ENCODE measurements at regions not wholly inside any gene's neighbourhood (a gene's known extent, or its start where the extent isn't known, plus 50 kb on each side); places are given as distances from the start of the nearest gene placed in this dataset.

- H3K36me3 ChIP-seq (ENCODE audit: control insufficient read depth, insufficient read depth, low read length) = no peaks in the 10 kb centered on the region
- H3K27me3 ChIP-seq (ENCODE audit: control insufficient read depth, insufficient read depth, low read length) = peaks cover 2% of the 10 kb centered on the region
- no peak for TF ChIP-seq CTCF (IDR thresholded peaks at IDR 0.05; ENCODE audit: insufficient read depth, low read depth, low read length)
- ChIA-PET CTCF (interaction anchor here (1.4 kb wide), 1 partner anchor 19 kb away, joined by 3 read pairs; no protein-coding TSS in a partner anchor), POLR2A (no interaction called here)
- DNase-seq (ENCODE audit: low read depth) = no peak
- no peak overlapping the region for H3K4me3 ChIP-seq (ENCODE audit: low read depth, low read length)
Measured at GRCh38 chr5:146394486-146394885, 52.6 kb upstream of the TCERG1 start.

- CTCF ChIA-PET = no interaction called here
- POLR2A ChIA-PET = no interaction called here
- H3K4me3 ChIP-seq (ENCODE audit: low read depth, low read length) = no peak overlapping the region
- no peak for TF ChIP-seq CTCF (IDR thresholded peaks at IDR 0.05; ENCODE audit: insufficient read depth, low read depth, low read length)
- H3K27me3 ChIP-seq (ENCODE audit: control insufficient read depth, insufficient read depth, low read length) = peaks cover 2% of the 10 kb centered on the region
- no peaks in the 10 kb centered on the region for H3K36me3 ChIP-seq (ENCODE audit: control insufficient read depth, insufficient read depth, low read length)
- no peak for DNase-seq (ENCODE audit: low read depth)
Measured at GRCh38 chr5:146395193-146395592, 51.9 kb upstream of the TCERG1 start.
